B cell (primary cell): ENCODE measurements at regions not wholly inside any gene's neighbourhood (a gene's known extent, or its start where the extent isn't known, plus 50 kb on each side); places are given as distances from the start of the nearest gene placed in this dataset.

Experiments used
- ATAC-seq: fragments of 200-7000 bp; cut with Tn5 transposase; one replicate; pipeline ENCODE4 v1.10.0; 2021; ENCODE audit warnings: low read depth, mild to moderate bottlenecking, moderate number of reproducible peaks, moderate library complexity
- CTCF ChIA-PET: fragments of 350-600 bp; sonication (Branson Sonifier 250); formaldehyde crosslinking; loops from one replicate; lab custom pipeline; 2021; ENCODE audit warnings: antibody characterized with exemption, inconsistent platforms; lab: Charles Lee
- POLR2A ChIA-PET: fragments of 350-600 bp; sonication (Branson Sonifier 250); formaldehyde crosslinking; loops from one replicate; lab custom pipeline; 2021; ENCODE audit warnings: antibody characterized with exemption; lab: Charles Lee
- DNase-seq: peaks from one replicate; pipeline ENCODE4 v3.0.0; 2013
- H2AFZ ChIP-seq: 2 replicates; pipeline ENCODE4 v1.6.1; 2012; ENCODE audit warnings: mild to moderate bottlenecking, low read depth, low read length; ENCODE audit not compliant: insufficient read depth, poor library complexity, severe bottlenecking
- H3K27ac ChIP-seq, 2 donors: 1 replicate in 1 of 2; 2 replicates in 1 of 2; pipeline ENCODE4 v1.5.1; 2012 to 2013; ENCODE audit warnings: low read length in 2 of 2, mild to moderate bottlenecking in 2 of 2, moderate library complexity in 1 of 2
- H3K27me3 ChIP-seq, 4 experiments: fragments of 200-600 bp in 1 of 4; sonication (generic) in 1 of 4; replicated peaks in 1 of 4; 1 replicate in 2 of 4; 2 replicates in 2 of 4; pipeline versions ENCODE4 v1.6.1 to v1.7.0; 2013 to 2016; ENCODE audit warnings: low read length in 3 of 4, mild to moderate bottlenecking in 2 of 4, mixed read lengths in 1 of 4, moderate library complexity in 1 of 4; ENCODE audit not compliant: insufficient read depth in 4 of 4, control insufficient read depth in 3 of 4; ENCODE audit errors: control extremely low read depth in 1 of 4
- H3K36me3 ChIP-seq, 2 experiments: replicated peaks in 1 of 2; 1 replicate in 1 of 2; 2 replicates in 1 of 2; pipeline versions ENCODE4 v1.6.1 to v1.7.1; 2013; ENCODE audit warnings: low read length in 1 of 2; ENCODE audit not compliant: insufficient read depth in 2 of 2, control insufficient read depth in 1 of 2; ENCODE audit errors: control extremely low read depth in 1 of 2, extremely low read depth in 1 of 2
- H3K4me1 ChIP-seq, 2 donors: fragments of 200-600 bp in 1 of 2; sonication (generic) in 1 of 2; 1 replicate in 1 of 2; 2 replicates in 1 of 2; pipeline versions ENCODE4 v1.5.1 to v1.6.1; 2013 to 2017; ENCODE audit warnings: low read length in 2 of 2; ENCODE audit not compliant: control insufficient read depth in 2 of 2, insufficient read depth in 2 of 2
- H3K4me2 ChIP-seq: replicated peaks from 2 replicates; pipeline ENCODE3; 2012; ENCODE audit warnings: mild to moderate bottlenecking, low read depth, low read length; ENCODE audit not compliant: poor library complexity, severe bottlenecking
- H3K4me3 ChIP-seq, 5 experiments: fragments of 200-600 bp in 1 of 5; sonication (generic) in 1 of 5; 1 replicate in 3 of 5; 2 replicates in 2 of 5; pipeline versions ENCODE4 v1.5.1 to v1.7.0; 2011 to 2016; ENCODE audit warnings: low read length in 4 of 5, mild to moderate bottlenecking in 4 of 5, low read depth in 2 of 5, control low read depth in 1 of 5, moderate library complexity in 1 of 5; ENCODE audit not compliant: insufficient read depth in 1 of 5; ENCODE audit errors: control extremely low read depth in 1 of 5, extremely low read depth in 1 of 5
- H3K79me2 ChIP-seq: fragments of 200-600 bp; sonication (generic); one replicate; pipeline ENCODE4 v1.6.0; 2016; ENCODE audit warnings: low read length; ENCODE audit not compliant: control insufficient read depth, insufficient read depth
- H3K9ac ChIP-seq: fragments of 200-600 bp; sonication (generic); 2 replicates; pipeline ENCODE4 v1.6.1; 2017; ENCODE audit warnings: mild to moderate bottlenecking, low read length, moderate library complexity
- H3K9me3 ChIP-seq, 3 donors: one replicate each; pipeline versions ENCODE4 v1.6.1 to v1.7.1; 2013; ENCODE audit warnings: low read length in 2 of 3; ENCODE audit not compliant: control insufficient read depth in 2 of 3, insufficient read depth in 1 of 3; ENCODE audit errors: control extremely low read depth in 1 of 3
- H4K20me1 ChIP-seq: 2 replicates; pipeline ENCODE4 v1.6.0; 2012; ENCODE audit warnings: mild to moderate bottlenecking, low read length; ENCODE audit not compliant: insufficient read depth, control insufficient read depth, poor library complexity, severe bottlenecking
- H3K27ac Mint-ChIP-seq: one replicate; pipeline ENCODE4 v1.8.0; 2021; ENCODE audit warnings: mixed read lengths
- H3K27me3 Mint-ChIP-seq: one replicate; pipeline ENCODE4 v1.8.0; 2021; ENCODE audit warnings: mixed read lengths
- H3K4me1 Mint-ChIP-seq: one replicate; pipeline ENCODE4 v1.8.0; 2021; ENCODE audit warnings: mixed read lengths
- H3K4me3 Mint-ChIP-seq: one replicate; pipeline ENCODE4 v1.8.0; 2021; ENCODE audit warnings: mixed read lengths
- H3K9me3 Mint-ChIP-seq: one replicate; pipeline ENCODE4 v1.8.0; 2022; ENCODE audit warnings: mixed read lengths; ENCODE audit not compliant: insufficient read depth
- CTCF ChIP-seq: fragments of 200-600 bp; IDR thresholded peaks from one replicate; pipeline ENCODE4 v1.8.0; 2022; ENCODE audit warnings: antibody characterized with exemption, mild to moderate bottlenecking
- EZH2 ChIP-seq: IDR thresholded peaks from 2 replicates; pipeline ENCODE4 v1.6.1; 2012; ENCODE audit warnings: borderline replicate concordance, low read depth, mild to moderate bottlenecking, moderate library complexity, low read length; ENCODE audit not compliant: insufficient read depth, poor library complexity, severe bottlenecking
- WGBS: methylation state at CpG from one replicate; pipeline ENCODE4 v1.1.5; 2013; ENCODE audit warnings: missing lambda C conversion rate; ENCODE audit not compliant: insufficient coverage; 5-methylcytosine and 5-hydroxymethylcytosine counted together
- intact Hi-C: fragments of 100-400 bp; cut with micrococcal nuclease; formaldehyde crosslinking; loops from one replicate; pipeline ENCODE4 v1.10.0; 2022

GRCh38 chr6:45789238-45789637 is 226.4 kb downstream of the CLIC5 start:
- H3K4me1 Mint-ChIP-seq, result no peaks in the 10 kb centered on the region
- no peak overlapping the region for H3K4me2 ChIP-seq
- H3K27ac Mint-ChIP-seq, result no peak overlapping the region
- no peak overlapping the region for H3K27ac ChIP-seq
- no peaks in the 10 kb centered on the region for H4K20me1 ChIP-seq
- H3K9me3 ChIP-seq, result no peaks in the 10 kb centered on the region
- no peak for ATAC-seq
- H2AFZ ChIP-seq, result no peak overlapping the region
- H3K9me3 Mint-ChIP-seq, result no peaks in the 10 kb centered on the region
- intact Hi-C loops, result no loop called here
- DNase-seq, result no peak
- H3K4me3 Mint-ChIP-seq, result no peak overlapping the region
- no peaks in the 10 kb centered on the region for H3K27me3 Mint-ChIP-seq
- CTCF ChIA-PET, result no interaction called here
- no peaks in the 10 kb centered on the region for H3K27me3 ChIP-seq
- no peaks in the 10 kb centered on the region for H3K79me2 ChIP-seq
- POLR2A ChIA-PET, result no interaction called here
- no peak overlapping the region for H3K4me3 ChIP-seq
- no peaks in the 10 kb centered on the region for H3K36me3 ChIP-seq
- no peak for TF ChIP-seq EZH2
- no peak for TF ChIP-seq CTCF
- no peak overlapping the region for H3K9ac ChIP-seq
- no peaks in the 10 kb centered on the region for H3K4me1 ChIP-seq

- no peak overlapping the region for H3K4me2 ChIP-seq
- POLR2A ChIA-PET, result no interaction called here
- Mint-ChIP-seq H3K27ac (no peak overlapping the region), H3K4me3 (no peak overlapping the region), H3K4me1 (no peaks in the 10 kb centered on the region), H3K27me3 (no peaks in the 10 kb centered on the region), H3K9me3 (no peaks in the 10 kb centered on the region)
- H3K9me3 ChIP-seq, result no peaks in the 10 kb centered on the region
- H3K27me3 ChIP-seq, result no peaks in the 10 kb centered on the region
- 100% methylated on average over 1 of the region's 3 CpGs for WGBS
- DNase-seq (no peak), ATAC-seq (no peak)
- H3K36me3 ChIP-seq, result no peaks in the 10 kb centered on the region
- no peaks in the 10 kb centered on the region for H4K20me1 ChIP-seq
- TF ChIP-seq EZH2, result no peak
- TF ChIP-seq CTCF, result no peak
- H3K9ac ChIP-seq, result no peak overlapping the region
- H2AFZ ChIP-seq, result no peak overlapping the region
- H3K4me3 ChIP-seq, result no peak overlapping the region
- H3K79me2 ChIP-seq, result no peaks in the 10 kb centered on the region
- H3K4me1 ChIP-seq, result no peaks in the 10 kb centered on the region
- intact Hi-C loops, result no loop called here
- CTCF ChIA-PET, result no interaction called here
- no peak overlapping the region for H3K27ac ChIP-seq
Measured at GRCh38 chr6:45787384-45787783, 228.3 kb downstream of the CLIC5 start.
